MM.1S (cell line): ENCODE measurements at regions not wholly inside any gene's neighbourhood (a gene's known extent, or its start where the extent isn't known, plus 50 kb on each side); places are given as distances from the start of the nearest gene placed in this dataset.
"Not testable (repeated sequence)": the region's sequence is repeated elsewhere in the genome, so short reads cannot be mapped to it uniquely, and the experiment has no call there.

Source experiments
- CTCF ChIP-seq: fragments of 300-600 bp; sonication (generic); IDR thresholded peaks from 2 replicates; pipeline ENCODE4 v1.5.1; 2016; ENCODE audit warnings: antibody characterized with exemption, low read length, mixed read lengths
- EZH2phosphoT487 ChIP-seq: fragments of 300-600 bp; sonication (generic); IDR thresholded peaks from 2 replicates; pipeline ENCODE4 v1.6.1; 2018; ENCODE audit warnings: antibody characterized with exemption, low read length

- not testable (repeated sequence) for TF ChIP-seq CTCF, EZH2phosphoT487
Measured at GRCh38 chr1:47538530-47538929, 100.7 kb downstream of the FOXD2 start.
